ENCODE measurements at regions not wholly inside any gene's neighbourhood (a gene's known extent, or its start where the extent isn't known, plus 50 kb on each side); places are given as distances from the start of the nearest gene placed in this dataset.

- no peak for TF ChIP-seq CTCF (optimal IDR thresholded peaks at IDR 0.05 in 1 of 3, IDR thresholded peaks at IDR 0.05 in 1 of 3, conservative IDR thresholded peaks at IDR 0.05 in 1 of 3; ENCODE audit: extremely low read depth in 1 of 3, insufficient read depth in 2 of 3, low read length in 3 of 3)
- TF ChIP-seq EZH2 (IDR thresholded peaks at IDR 0.05; ENCODE audit: low read length), result no peak
Observed at GRCh38 chr6:16948396-16948795, 153.5 kb upstream of the STMND1 start.
